ENCODE measurements at regions not wholly inside any gene's neighbourhood (a gene's known extent, or its start where the extent isn't known, plus 50 kb on each side); places are given as distances from the start of the nearest gene placed in this dataset.

GRCh38 chr1:163406772-163407171 lies 85.0 kb downstream of the NUF2 start:
- no peak for DNase-seq (ENCODE audit: low read depth in 2 of 2)

GRCh38 chr1:163408262-163408661 lies 86.5 kb downstream of the NUF2 start:
- no peak for DNase-seq (ENCODE audit: low read depth in 2 of 2)

GRCh38 chr1:163410073-163410999 lies 88.6 kb downstream of the NUF2 start:
- DNase-seq (ENCODE audit: low read depth in 2 of 2), result peak; percentile 64 to 66

GRCh38 chr1:163412221-163412620 lies 90.5 kb downstream of the NUF2 start:
- no peak for DNase-seq (ENCODE audit: low read depth in 2 of 2)

- no peak for DNase-seq (ENCODE audit: low read depth in 2 of 2)
These were observed 93.0 kb downstream of the NUF2 start for GRCh38 chr1:163414778-163415177.

GRCh38 chr1:163421701-163422100 lies 99.9 kb downstream of the NUF2 start:
- DNase-seq (ENCODE audit: low read depth in 2 of 2), result no peak

- no peak for DNase-seq (ENCODE audit: low read depth in 2 of 2)
These were observed 101.1 kb downstream of the NUF2 start for GRCh38 chr1:163422738-163423404.

GRCh38 chr1:163426505-163427251 lies 104.9 kb downstream of the NUF2 start:
- no peak for DNase-seq (ENCODE audit: low read depth in 2 of 2)

GRCh38 chr1:163427279-163427678 lies 105.5 kb downstream of the NUF2 start:
- no peak for DNase-seq (ENCODE audit: low read depth in 2 of 2)

- DNase-seq (ENCODE audit: low read depth in 2 of 2), result no peak
These were observed 114.5 kb downstream of the NUF2 start for GRCh38 chr1:163436140-163436812.

- DNase-seq (ENCODE audit: low read depth in 2 of 2), result no peak
These were observed 117.7 kb downstream of the NUF2 start for GRCh38 chr1:163439471-163439870.

GRCh38 chr1:163440090-163440489 lies 118.3 kb downstream of the NUF2 start:
- no peak for DNase-seq (ENCODE audit: low read depth in 2 of 2)

GRCh38 chr1:163442231-163442879 lies 120.6 kb downstream of the NUF2 start:
- DNase-seq (ENCODE audit: low read depth in 2 of 2), result no peak

GRCh38 chr1:163442895-163443294 lies 121.1 kb downstream of the NUF2 start:
- DNase-seq (ENCODE audit: low read depth in 2 of 2), result no peak

GRCh38 chr1:163443863-163444262 lies 122.1 kb downstream of the NUF2 start:
- DNase-seq (ENCODE audit: low read depth in 2 of 2), result no peak

GRCh38 chr1:163444665-163445064 lies 122.9 kb downstream of the NUF2 start:
- no peak for DNase-seq (ENCODE audit: low read depth in 2 of 2)

GRCh38 chr1:163450986-163451385 lies 129.2 kb downstream of the NUF2 start:
- DNase-seq (ENCODE audit: low read depth in 2 of 2), result no peak

GRCh38 chr1:163459539-163459938 lies 137.8 kb downstream of the NUF2 start:
- no peak for DNase-seq (ENCODE audit: low read depth in 2 of 2)

GRCh38 chr1:163467289-163467688 lies 145.5 kb downstream of the NUF2 start:
- DNase-seq (ENCODE audit: low read depth in 2 of 2), result no peak

GRCh38 chr1:163471779-163472650 lies 150.3 kb downstream of the NUF2 start:
- DNase-seq (ENCODE audit: low read depth in 2 of 2), result no peak

Measured in lung microvascular endothelial cell (primary cell).